OCI-LY1 (cell line): ENCODE measurements at regions not wholly inside any gene's neighbourhood (a gene's known extent, or its start where the extent isn't known, plus 50 kb on each side); places are given as distances from the start of the nearest gene placed in this dataset.

Experiments used
- H2AFZ ChIP-seq: fragments of 200-600 bp; sonication (generic), shearing (Covaris generic); 2 replicates; pipeline ENCODE4 v1.6.0; 2014; ENCODE audit warnings: antibody characterized with exemption, mild to moderate bottlenecking, low read length
- H3F3A ChIP-seq: fragments of 200-600 bp; sonication (generic), shearing (Covaris generic); 2 replicates; pipeline ENCODE4 v1.6.0; 2014; ENCODE audit warnings: mild to moderate bottlenecking, antibody characterized with exemption, low read length, moderate library complexity; ENCODE audit not compliant: insufficient read depth
- H3K27ac ChIP-seq: fragments of 200-600 bp; sonication (generic); 2 replicates; pipeline ENCODE4 v1.5.1; 2014; ENCODE audit warnings: low read length, mixed run types, mild to moderate bottlenecking, low read depth; ENCODE audit not compliant: poor library complexity, severe bottlenecking
- H3K27me3 ChIP-seq: fragments of 200-600 bp; sonication (generic); 2 replicates; pipeline ENCODE4 v1.6.0; 2014; ENCODE audit warnings: antibody characterized with exemption, mild to moderate bottlenecking, low read length, moderate library complexity; ENCODE audit not compliant: insufficient read depth
- H3K36me3 ChIP-seq: fragments of 200-600 bp; sonication (generic); 2 replicates; pipeline ENCODE4 v1.6.1; 2014; ENCODE audit warnings: mild to moderate bottlenecking, antibody characterized with exemption, low read length, moderate library complexity, mixed read lengths; ENCODE audit not compliant: insufficient read depth
- H3K4me1 ChIP-seq: fragments of 200-600 bp; sonication (generic); 2 replicates; pipeline ENCODE4 v1.5.1; 2014; ENCODE audit warnings: mild to moderate bottlenecking, low read length, moderate library complexity; ENCODE audit not compliant: insufficient read depth, severe bottlenecking
- H3K4me2 ChIP-seq: fragments of 200-600 bp; sonication (generic), shearing (Covaris generic); 2 replicates; pipeline ENCODE4 v1.6.1; 2014; ENCODE audit warnings: low read length
- H3K4me3 ChIP-seq: fragments of 200-600 bp; sonication (generic); 2 replicates; pipeline ENCODE4 v1.5.1; 2014; ENCODE audit warnings: low read length, low read depth, mild to moderate bottlenecking, mixed read lengths; ENCODE audit not compliant: poor library complexity, severe bottlenecking
- H3K79me2 ChIP-seq: fragments of 200-600 bp; shearing (Covaris generic); 2 replicates; pipeline ENCODE4 v1.6.1; 2016; ENCODE audit warnings: mixed run types, low read length, mixed read lengths; ENCODE audit not compliant: insufficient read depth
- H3K9ac ChIP-seq: fragments of 200-600 bp; sonication (generic), shearing (Covaris generic); 2 replicates; pipeline ENCODE4 v1.6.1; 2014; ENCODE audit warnings: mild to moderate bottlenecking, low read length, mixed read lengths
- H3K9me2 ChIP-seq: fragments of 200-600 bp; sonication (generic), shearing (Covaris generic); 2 replicates; pipeline ENCODE4 v1.6.1; 2014; ENCODE audit warnings: low read depth, mild to moderate bottlenecking, low read length, mixed read lengths
- H3K9me3 ChIP-seq: fragments of 200-600 bp; shearing (Covaris generic); 2 replicates; pipeline ENCODE4 v1.6.1; 2014; ENCODE audit warnings: low read length, mixed read lengths
- H4K20me1 ChIP-seq: fragments of 200-600 bp; sonication (generic), shearing (Covaris generic); 2 replicates; pipeline ENCODE4 v1.6.0; 2016; ENCODE audit warnings: mild to moderate bottlenecking, low read length; ENCODE audit not compliant: insufficient read depth
- EZH2 ChIP-seq: fragments of 200-600 bp; sonication (generic), shearing (Covaris generic); IDR thresholded peaks from 2 replicates; pipeline ENCODE4 v1.8.0; 2017; ENCODE audit warnings: borderline replicate concordance, mixed run types, mild to moderate bottlenecking, antibody characterized with exemption, low read length, moderate library complexity, mixed read lengths
- TF ChIP-seq, protein P1 (sequence below): fragments of 200-600 bp; sonication (generic), shearing (Covaris generic); IDR thresholded peaks from 2 replicates; pipeline ENCODE4 v1.5.1; 2017; ENCODE audit warnings: mild to moderate bottlenecking, antibody characterized with exemption, low read length, moderate library complexity, mixed read lengths

DNA sequence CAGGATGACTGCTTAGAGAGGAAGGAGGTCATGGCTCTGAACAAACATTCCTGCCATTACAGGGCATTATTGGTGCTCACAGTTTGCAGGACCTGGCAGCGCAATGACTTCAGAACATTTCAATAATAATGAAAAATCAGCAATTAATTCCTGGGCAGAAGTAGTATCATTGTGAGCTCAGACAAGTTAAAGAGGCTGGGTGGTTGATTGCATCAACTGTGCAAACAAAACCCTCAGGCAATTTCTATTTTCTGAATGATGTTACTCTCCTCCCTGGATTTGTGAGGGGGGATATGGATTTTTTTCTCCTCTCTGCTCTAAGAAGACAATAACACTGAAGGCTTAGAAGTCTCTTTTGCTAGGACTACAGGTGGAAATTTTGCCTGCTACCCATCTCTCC is 168.1 kb upstream of the TACR1 start:
- Histone ChIP-seq H3K4me2 (no peak overlapping the region), H3K9me3 (no peaks in the 10 kb centered on the region), H3K4me1 (no peaks in the 10 kb centered on the region), H3F3A (no peaks in the 10 kb centered on the region), H2AFZ (no peak overlapping the region), H3K27me3 (no peaks in the 10 kb centered on the region), H3K9ac (no peak overlapping the region), H3K4me3 (no peak overlapping the region), H3K79me2 (no peaks in the 10 kb centered on the region), H4K20me1 (no peaks in the 10 kb centered on the region), H3K9me2 (no peaks in the 10 kb centered on the region), H3K36me3 (no peaks in the 10 kb centered on the region), H3K27ac (no peak overlapping the region)
- TF ChIP-seq, protein P1, sequence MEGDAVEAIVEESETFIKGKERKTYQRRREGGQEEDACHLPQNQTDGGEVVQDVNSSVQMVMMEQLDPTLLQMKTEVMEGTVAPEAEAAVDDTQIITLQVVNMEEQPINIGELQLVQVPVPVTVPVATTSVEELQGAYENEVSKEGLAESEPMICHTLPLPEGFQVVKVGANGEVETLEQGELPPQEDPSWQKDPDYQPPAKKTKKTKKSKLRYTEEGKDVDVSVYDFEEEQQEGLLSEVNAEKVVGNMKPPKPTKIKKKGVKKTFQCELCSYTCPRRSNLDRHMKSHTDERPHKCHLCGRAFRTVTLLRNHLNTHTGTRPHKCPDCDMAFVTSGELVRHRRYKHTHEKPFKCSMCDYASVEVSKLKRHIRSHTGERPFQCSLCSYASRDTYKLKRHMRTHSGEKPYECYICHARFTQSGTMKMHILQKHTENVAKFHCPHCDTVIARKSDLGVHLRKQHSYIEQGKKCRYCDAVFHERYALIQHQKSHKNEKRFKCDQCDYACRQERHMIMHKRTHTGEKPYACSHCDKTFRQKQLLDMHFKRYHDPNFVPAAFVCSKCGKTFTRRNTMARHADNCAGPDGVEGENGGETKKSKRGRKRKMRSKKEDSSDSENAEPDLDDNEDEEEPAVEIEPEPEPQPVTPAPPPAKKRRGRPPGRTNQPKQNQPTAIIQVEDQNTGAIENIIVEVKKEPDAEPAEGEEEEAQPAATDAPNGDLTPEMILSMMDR, result no peak
- no peak for TF ChIP-seq EZH2

DNA sequence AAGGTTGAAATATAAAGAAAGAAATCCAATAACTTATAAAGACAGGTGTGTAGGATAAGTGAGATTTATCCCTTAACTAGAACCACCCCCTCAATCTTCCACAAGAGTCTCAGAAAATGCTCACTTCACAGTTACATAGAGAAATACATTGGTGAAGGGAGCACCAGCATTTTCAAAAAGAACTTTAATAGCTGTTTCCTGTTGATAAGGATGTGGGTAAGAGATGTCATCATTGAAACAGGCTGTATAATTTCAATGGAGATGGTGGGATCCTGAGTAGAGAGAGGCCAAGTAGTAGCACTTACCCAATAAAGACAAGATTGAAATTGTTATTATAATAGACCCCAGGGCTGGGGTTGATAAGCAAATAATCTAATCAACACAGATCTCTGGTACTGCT is 162.2 kb upstream of the TACR1 start:
- Histone ChIP-seq H3K9me2 (no peaks in the 10 kb centered on the region), H3K4me1 (no peaks in the 10 kb centered on the region), H3K79me2 (no peaks in the 10 kb centered on the region), H3K27ac (no peak overlapping the region), H4K20me1 (no peaks in the 10 kb centered on the region), H3F3A (no peaks in the 10 kb centered on the region), H2AFZ (no peak overlapping the region), H3K4me2 (no peak overlapping the region), H3K36me3 (no peaks in the 10 kb centered on the region), H3K9ac (no peak overlapping the region), H3K4me3 (no peak overlapping the region), H3K27me3 (no peaks in the 10 kb centered on the region), H3K9me3 (no peaks in the 10 kb centered on the region)
- TF ChIP-seq, protein P1, result no peak
- no peak for TF ChIP-seq EZH2

DNA sequence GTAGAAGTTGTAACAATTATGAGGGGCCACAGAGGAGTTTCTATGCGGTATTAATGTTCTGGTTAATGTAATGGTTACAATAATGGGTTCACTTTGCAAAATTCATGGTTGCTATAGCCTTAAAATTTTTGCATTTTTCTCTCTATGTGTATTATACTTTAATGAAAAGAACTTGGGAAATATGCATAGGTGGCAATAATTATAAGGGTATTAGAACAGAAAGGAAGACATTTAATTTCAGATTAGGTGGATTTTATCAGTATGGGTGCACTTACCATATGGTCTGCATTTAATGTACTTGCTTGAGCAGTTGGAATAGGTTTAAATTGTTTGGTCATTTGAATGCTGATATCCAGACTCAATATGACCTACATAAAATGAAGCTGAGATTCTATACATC is 161.6 kb upstream of the TACR1 start:
- H3K27me3 ChIP-seq, result no peaks in the 10 kb centered on the region
- no peaks in the 10 kb centered on the region for H3K4me1 ChIP-seq
- H3K4me3 ChIP-seq, result no peak overlapping the region
- TF ChIP-seq, protein P1, result no peak
- no peak for TF ChIP-seq EZH2
- no peaks in the 10 kb centered on the region; the same call in 1 of the 2 replicates for H3F3A ChIP-seq
- no peak overlapping the region for H2AFZ ChIP-seq
- H3K9me2 ChIP-seq, result no peaks in the 10 kb centered on the region
- no peaks in the 10 kb centered on the region for H3K9me3 ChIP-seq
- H3K27ac ChIP-seq, result no peak overlapping the region
- H3K36me3 ChIP-seq, result no peaks in the 10 kb centered on the region
- no peak overlapping the region for H3K9ac ChIP-seq
- H3K4me2 ChIP-seq, result no peak overlapping the region
- no peaks in the 10 kb centered on the region for H4K20me1 ChIP-seq
- no peaks in the 10 kb centered on the region for H3K79me2 ChIP-seq
